ENCODE measurements at regions not wholly inside any gene's neighbourhood (a gene's known extent, or its start where the extent isn't known, plus 50 kb on each side); places are given as distances from the start of the nearest gene placed in this dataset.

DNA sequence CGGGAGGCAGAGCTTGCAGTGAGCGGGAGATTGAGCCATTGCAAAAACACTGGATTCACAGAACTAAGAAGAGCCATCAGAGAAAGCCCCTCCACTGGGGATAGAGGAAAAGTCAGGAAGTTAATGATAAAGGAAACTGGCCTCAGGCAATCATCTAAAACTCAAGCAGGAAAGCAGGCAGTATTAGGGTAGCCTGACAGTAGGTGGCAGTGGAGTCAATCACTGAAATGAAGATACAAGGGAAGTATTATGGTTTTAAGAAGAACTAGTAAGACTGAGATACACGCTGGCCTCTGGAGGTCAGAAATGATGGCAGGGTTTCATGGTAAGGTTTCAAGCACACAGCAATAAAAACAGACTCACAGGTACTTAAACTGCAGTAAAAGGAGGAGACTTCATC, 578.3 kb downstream of the HACE1 start:
- TF ChIP-seq POLR2A (IDR thresholded peaks at IDR 0.05): no peak
- no peak for TF ChIP-seq CTCF (IDR thresholded peaks at IDR 0.05)
